Keratinocyte (primary cell): ENCODE measurements at regions not wholly inside any gene's neighbourhood (a gene's known extent, or its start where the extent isn't known, plus 50 kb on each side); places are given as distances from the start of the nearest gene placed in this dataset.

Experiments used
- DNase-seq: peaks from one replicate; pipeline ENCODE4 v3.0.0-alpha.2; 2011; ENCODE audit warnings: low read depth, missing footprints, low spot score
- FAIRE-seq: peaks from 2 replicates; lab custom pipeline; 2011; peaks lifted over from hg19 to GRCh38; lab: Jason Lieb, UNC
- H2AFZ ChIP-seq: 2 replicates; pipeline ENCODE4 v1.6.0; 2012; ENCODE audit warnings: low read length, control low read depth, inconsistent platforms; ENCODE audit not compliant: control insufficient read depth
- H3K27ac ChIP-seq: 2 replicates; pipeline ENCODE4 v1.5.1; 2011; ENCODE audit warnings: low read length; ENCODE audit not compliant: control insufficient read depth, insufficient read depth
- H3K27me3 ChIP-seq: 3 replicates; pipeline ENCODE4 v1.6.0; 2011; ENCODE audit warnings: low read length; ENCODE audit not compliant: control insufficient read depth, insufficient read depth; ENCODE audit errors: extremely low read depth
- H3K36me3 ChIP-seq, 2 experiments: 2 replicates in 1 of 2; 3 replicates in 1 of 2; pipeline ENCODE4 v1.5.1; 2011; ENCODE audit warnings: low read length in 2 of 2, mild to moderate bottlenecking in 1 of 2; ENCODE audit not compliant: control insufficient read depth in 2 of 2, insufficient read depth in 2 of 2; ENCODE audit errors: extremely low read depth in 1 of 2
- H3K4me1 ChIP-seq: 3 replicates; pipeline ENCODE4 v1.5.1; 2011; ENCODE audit warnings: low read length; ENCODE audit not compliant: control insufficient read depth, insufficient read depth; ENCODE audit errors: extremely low read depth
- H3K4me2 ChIP-seq: 3 replicates; pipeline ENCODE4 v1.6.0; 2011; ENCODE audit warnings: low read depth, low read length; ENCODE audit not compliant: control insufficient read depth, insufficient read depth; ENCODE audit errors: extremely low read depth
- H3K4me3 ChIP-seq, 3 experiments: fragments of 200-600 bp in 1 of 3; sonication (generic) in 1 of 3; 2 replicates in 2 of 3; 3 replicates in 1 of 3; pipeline ENCODE4 v1.5.1; 2011 to 2016; ENCODE audit warnings: low read length in 3 of 3, mild to moderate bottlenecking in 3 of 3, control low read depth in 2 of 3, inconsistent platforms in 1 of 3, low read depth in 1 of 3, mixed read lengths in 1 of 3, mixed run types in 1 of 3, moderate library complexity in 1 of 3; ENCODE audit not compliant: control insufficient read depth in 2 of 3, insufficient read depth in 2 of 3; ENCODE audit errors: extremely low read depth in 1 of 3
- H3K79me2 ChIP-seq: 2 replicates; pipeline ENCODE4 v1.6.0; 2012; ENCODE audit warnings: low read length; ENCODE audit not compliant: control insufficient read depth, insufficient read depth
- H3K9ac ChIP-seq: 3 replicates; pipeline ENCODE4 v1.6.0; 2011; ENCODE audit warnings: low read length; ENCODE audit not compliant: control insufficient read depth, insufficient read depth; ENCODE audit errors: extremely low read depth
- H3K9me1 ChIP-seq: 3 replicates; pipeline ENCODE4 v1.6.0; 2011; ENCODE audit warnings: low read length; ENCODE audit not compliant: control insufficient read depth, insufficient read depth; ENCODE audit errors: extremely low read depth
- H3K9me3 ChIP-seq: 2 replicates; pipeline ENCODE4 v1.5.1; 2012; ENCODE audit warnings: low read depth, low read length; ENCODE audit not compliant: control insufficient read depth
- H4K20me1 ChIP-seq: 3 replicates; pipeline ENCODE4 v1.6.0; 2011; ENCODE audit warnings: low read length; ENCODE audit not compliant: control insufficient read depth, insufficient read depth; ENCODE audit errors: extremely low read depth
- CTCF ChIP-seq, 3 experiments: IDR thresholded peaks in 1 of 3; conservative IDR thresholded peaks in 1 of 3; optimal IDR thresholded peaks in 1 of 3; 2 replicates in 2 of 3; 3 replicates in 1 of 3; pipeline versions ENCODE3 to v1.5.1; 2011; ENCODE audit warnings: low read length in 3 of 3, mild to moderate bottlenecking in 3 of 3, moderate library complexity in 2 of 3, control low read depth in 1 of 3, inconsistent platforms in 1 of 3; ENCODE audit not compliant: insufficient read depth in 2 of 3; ENCODE audit errors: extremely low read depth in 1 of 3
- EZH2 ChIP-seq: IDR thresholded peaks from one replicate; pipeline ENCODE4 v1.6.1; 2012; ENCODE audit warnings: inconsistent platforms, mild to moderate bottlenecking, low read length, moderate library complexity
- dilution Hi-C: fragments of 300-500 bp; cut with MboI; formaldehyde crosslinking; loops from one replicate; pipeline ENCODE4 v1.7.0; 2020; ENCODE audit warnings: low sequenced_read_pairs; ENCODE audit not compliant: extremely low pct_ligation_motif_present

GRCh38 chr3:180523040-180523439 is 78.9 kb upstream of the TTC14 start:
- dilution Hi-C loops = no loop called here
- no peaks in the 10 kb centered on the region for H3K36me3 ChIP-seq
- H3K9ac ChIP-seq = no peak overlapping the region
- H3K9me3 ChIP-seq = no peaks in the 10 kb centered on the region
- DNase-seq (no peak), FAIRE-seq (no peak)
- no peaks in the 10 kb centered on the region for H3K9me1 ChIP-seq
- H3K4me2 ChIP-seq = no peak overlapping the region
- H2AFZ ChIP-seq = no peak overlapping the region
- no peak overlapping the region for H3K4me3 ChIP-seq
- H3K4me1 ChIP-seq = no peaks in the 10 kb centered on the region
- H3K27me3 ChIP-seq = no peaks in the 10 kb centered on the region
- TF ChIP-seq CTCF (optimal IDR thresholded peaks at IDR 0.05 in 1 of 3, IDR thresholded peaks at IDR 0.05 in 1 of 3, conservative IDR thresholded peaks at IDR 0.05 in 1 of 3; ENCODE audit: extremely low read depth in 1 of 3, insufficient read depth in 2 of 3, low read length in 3 of 3) = no peak
- TF ChIP-seq EZH2 = no peak
- H4K20me1 ChIP-seq = no peaks in the 10 kb centered on the region
- H3K27ac ChIP-seq = no peak overlapping the region
- no peaks in the 10 kb centered on the region for H3K79me2 ChIP-seq

DNA sequence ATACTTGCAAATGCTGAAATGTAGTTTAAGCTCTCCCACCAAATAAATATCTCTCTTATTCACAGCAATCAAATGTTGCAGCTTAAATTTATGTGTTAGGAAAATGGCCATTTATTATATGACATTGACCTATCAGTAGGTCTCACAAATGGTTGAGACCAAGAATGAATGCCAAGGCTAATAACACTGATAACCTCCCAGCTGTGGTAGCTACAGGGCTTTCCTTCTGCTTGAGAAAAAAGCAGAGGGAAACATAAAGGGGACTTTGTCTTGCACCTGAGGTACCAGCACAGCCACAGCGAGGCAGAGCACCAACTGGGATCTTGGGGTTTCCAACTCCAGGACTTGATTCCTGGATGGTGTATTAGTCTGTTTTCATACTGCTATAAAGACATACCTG is 73.1 kb upstream of the TTC14 start:
- Histone ChIP-seq H3K27ac (no peak overlapping the region), H3K36me3 (no peaks in the 10 kb centered on the region), H4K20me1 (no peaks in the 10 kb centered on the region), H3K4me2 (no peak overlapping the region), H3K4me1 (no peaks in the 10 kb centered on the region), H3K79me2 (no peaks in the 10 kb centered on the region), H3K9me1 (no peaks in the 10 kb centered on the region), H3K9me3 (no peaks in the 10 kb centered on the region), H2AFZ (no peak overlapping the region), H3K4me3 (no peak overlapping the region), H3K9ac (no peak overlapping the region), H3K27me3 (no peaks in the 10 kb centered on the region)
- no peak for FAIRE-seq
- dilution Hi-C loops = no loop called here
- DNase-seq = no peak
- no peak for TF ChIP-seq EZH2
- no peak for TF ChIP-seq CTCF (optimal IDR thresholded peaks at IDR 0.05 in 1 of 3, IDR thresholded peaks at IDR 0.05 in 1 of 3, conservative IDR thresholded peaks at IDR 0.05 in 1 of 3; ENCODE audit: extremely low read depth in 1 of 3, insufficient read depth in 2 of 3, low read length in 3 of 3)
